ENCODE measurements at regions not wholly inside any gene's neighbourhood (a gene's known extent, or its start where the extent isn't known, plus 50 kb on each side); places are given as distances from the start of the nearest gene placed in this dataset.

DNA sequence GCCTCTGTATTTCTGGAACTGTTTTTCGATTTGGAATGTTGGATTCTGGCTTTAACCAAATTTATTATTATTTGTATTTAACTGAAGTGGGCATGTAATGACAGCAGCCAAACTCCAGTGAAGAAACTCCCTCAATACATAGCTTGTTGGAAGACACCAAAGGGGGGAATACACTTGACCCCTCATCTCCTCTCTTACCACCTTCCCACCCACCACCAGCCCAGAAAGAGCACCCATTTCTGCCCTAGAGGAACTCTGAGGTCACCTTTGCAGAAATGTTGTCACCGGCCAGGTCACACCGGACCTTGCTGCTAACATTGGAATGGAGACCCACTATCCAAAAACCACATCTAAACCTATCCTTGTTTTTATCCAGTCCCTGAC is 58.6 kb upstream of the CA12 start:
- TF ChIP-seq CTCF (IDR thresholded peaks at IDR 0.05; ENCODE audit: insufficient read depth, low read depth, low read length): no peak
- no peak for DNase-seq (ENCODE audit: low read depth)
- H3K27me3 ChIP-seq (ENCODE audit: control insufficient read depth, insufficient read depth, low read length): no peaks in the 10 kb centered on the region
- ChIA-PET CTCF (interaction anchor here (1.0 kb wide), 1 partner anchor 14 kb away, joined by 3 read pairs; no protein-coding TSS in a partner anchor), POLR2A (no interaction called here)
- no peak overlapping the region for H3K4me3 ChIP-seq (ENCODE audit: low read depth, low read length)
- H3K36me3 ChIP-seq (ENCODE audit: control insufficient read depth, insufficient read depth, low read length): no peaks in the 10 kb centered on the region

- ChIA-PET POLR2A (no interaction called here), CTCF (no interaction called here)
- Histone ChIP-seq H3K4me3 (ENCODE audit: low read depth, low read length) (no peak overlapping the region), H3K27me3 (ENCODE audit: control insufficient read depth, insufficient read depth, low read length) (no peaks in the 10 kb centered on the region; the same call in 1 of the 2 replicates), H3K36me3 (ENCODE audit: control insufficient read depth, insufficient read depth, low read length) (no peaks in the 10 kb centered on the region)
- no peak for TF ChIP-seq CTCF (IDR thresholded peaks at IDR 0.05; ENCODE audit: insufficient read depth, low read depth, low read length)
- no peak for DNase-seq (ENCODE audit: low read depth)
These were observed 59.1 kb upstream of the CA12 start for GRCh38 chr15:63440756-63441155.

GRCh38 chr15:63441266-63441665 is 59.6 kb upstream of the CA12 start:
- ChIA-PET POLR2A (interaction anchor here (0.5 kb wide), 1 partner anchor 565 kb away, joined by 12 read pairs; no protein-coding TSS in a partner anchor), CTCF (no interaction called here)
- no peak for TF ChIP-seq CTCF (IDR thresholded peaks at IDR 0.05; ENCODE audit: insufficient read depth, low read depth, low read length)
- DNase-seq (ENCODE audit: low read depth): no peak
- no peaks in the 10 kb centered on the region for H3K36me3 ChIP-seq (ENCODE audit: control insufficient read depth, insufficient read depth, low read length)
- no peak overlapping the region for H3K4me3 ChIP-seq (ENCODE audit: low read depth, low read length)
- H3K27me3 ChIP-seq (ENCODE audit: control insufficient read depth, insufficient read depth, low read length): no peaks in the 10 kb centered on the region; the same call in 1 of the 2 replicates

GRCh38 chr15:63442080-63442479 is 60.4 kb upstream of the CA12 start:
- H3K4me3 ChIP-seq (ENCODE audit: low read depth, low read length): no peak overlapping the region
- ChIA-PET CTCF (interaction anchor here (0.8 kb wide), 1 partner anchor 38 kb away, joined by 3 read pairs; no protein-coding TSS in a partner anchor), POLR2A (interaction anchor here (0.5 kb wide), 1 partner anchor 564 kb away, joined by 12 read pairs; no protein-coding TSS in a partner anchor)
- no peak for TF ChIP-seq CTCF (IDR thresholded peaks at IDR 0.05; ENCODE audit: insufficient read depth, low read depth, low read length)
- H3K27me3 ChIP-seq (ENCODE audit: control insufficient read depth, insufficient read depth, low read length): no peaks in the 10 kb centered on the region; the same call in 1 of the 2 replicates
- H3K36me3 ChIP-seq (ENCODE audit: control insufficient read depth, insufficient read depth, low read length): no peaks in the 10 kb centered on the region
- no peak for DNase-seq (ENCODE audit: low read depth)

DNA sequence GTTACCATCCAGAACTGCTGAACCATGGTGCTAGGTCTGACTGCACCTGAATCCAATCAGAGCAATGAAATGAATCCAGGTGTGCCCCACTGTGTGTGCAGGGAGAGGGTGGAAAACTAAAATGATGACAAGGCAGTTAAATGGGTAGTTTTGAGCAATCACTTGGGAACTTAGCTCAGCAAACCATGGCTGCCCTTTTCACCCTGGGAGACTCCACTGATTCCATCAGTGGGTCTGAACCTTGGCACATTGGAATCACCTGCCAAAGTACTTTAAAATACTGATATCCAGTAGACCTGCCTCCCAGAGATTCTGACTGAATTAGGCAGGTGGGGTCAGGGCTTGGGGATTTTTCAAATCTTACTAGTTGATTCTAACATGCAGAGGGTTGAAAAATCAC is 59.8 kb upstream of the USP3 start:
- ChIA-PET POLR2A (no interaction called here), CTCF (no interaction called here)
- no peak for TF ChIP-seq CTCF (IDR thresholded peaks at IDR 0.05; ENCODE audit: insufficient read depth, low read depth, low read length)

More for the DNA sequence above, 59.8 kb upstream of the USP3 start:
- no peaks in the 10 kb centered on the region; the same call in none of the 2 replicates for H3K27me3 ChIP-seq (ENCODE audit: control insufficient read depth, insufficient read depth, low read length)
- DNase-seq (ENCODE audit: low read depth): no peak
- no peaks in the 10 kb centered on the region for H3K36me3 ChIP-seq (ENCODE audit: control insufficient read depth, insufficient read depth, low read length)
- H3K4me3 ChIP-seq (ENCODE audit: low read depth, low read length): no peak overlapping the region

All from BJ (cell line).